Endothelial cell of umbilical vein (primary cell): ENCODE measurements at regions not wholly inside any gene's neighbourhood (a gene's known extent, or its start where the extent isn't known, plus 50 kb on each side); places are given as distances from the start of the nearest gene placed in this dataset.

ENCODE experiments used
- CTCF ChIP-seq, 2 donors: IDR thresholded peaks; 1 replicate in 1 of 2; 2 replicates in 1 of 2; pipeline ENCODE4 v1.5.1; 2011; ENCODE audit warnings: low read length in 2 of 2, mild to moderate bottlenecking in 2 of 2, moderate library complexity in 2 of 2, control low read depth in 1 of 2, inconsistent platforms in 1 of 2, low read depth in 1 of 2; ENCODE audit not compliant: insufficient read depth in 1 of 2; ENCODE audit errors: extremely low read depth in 1 of 2
- MAX ChIP-seq: IDR thresholded peaks from 2 replicates; pipeline ENCODE4 v1.6.1; 2011; ENCODE audit not compliant: insufficient read depth, insufficient read length
- POLR2AphosphoS5 ChIP-seq: IDR thresholded peaks from 2 replicates; pipeline ENCODE4 v1.6.1; 2012; ENCODE audit warnings: low read depth, mild to moderate bottlenecking, control low read depth, low read length, moderate library complexity; ENCODE audit not compliant: insufficient read depth

DNA sequence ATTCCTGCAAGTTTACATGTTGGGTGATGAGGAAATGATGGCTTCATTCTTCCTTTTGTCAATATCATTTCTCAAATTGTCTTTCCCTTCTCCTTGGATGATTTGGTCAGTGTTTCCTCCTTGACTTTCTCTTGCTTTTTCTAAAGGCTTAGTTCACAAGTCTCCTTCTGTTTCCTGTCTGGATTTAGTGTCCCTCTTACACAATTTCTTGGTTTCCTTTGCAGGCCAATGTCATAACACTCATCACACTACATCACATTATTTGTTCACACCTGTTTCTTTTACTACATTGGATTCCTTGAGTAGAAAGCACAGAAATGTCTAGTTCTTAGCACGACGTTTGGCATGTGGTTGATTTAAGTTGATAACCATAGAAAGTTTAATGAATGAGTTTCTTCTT is 490.7 kb downstream of the TDRD3 start:
- no peak for TF ChIP-seq CTCF (IDR thresholded peaks at IDR 0.05; ENCODE audit: extremely low read depth in 1 of 2, insufficient read depth in 1 of 2, low read depth in 1 of 2, low read length in 2 of 2)
- TF ChIP-seq MAX = no peak
- no peak for TF ChIP-seq POLR2AphosphoS5
